GM19324 (cell line): ENCODE measurements at regions not wholly inside any gene's neighbourhood (a gene's known extent, or its start where the extent isn't known, plus 50 kb on each side); places are given as distances from the start of the nearest gene placed in this dataset.

Experiments used
- ATAC-seq: cut with Tn5 transposase; IDR thresholded peaks from one replicate; pipeline ENCODE4 v1.9.1; 2021; ENCODE audit warnings: mild to moderate bottlenecking, moderate library complexity; ENCODE audit not compliant: unreplicated experiment, low FRiP score

- ATAC-seq = no peak
These were observed 208.5 kb upstream of the DAB1 start for GRCh38 chr1:57632401-57632800.

- no peak for ATAC-seq
These were observed 203.8 kb upstream of the DAB1 start for GRCh38 chr1:57627612-57628011.

GRCh38 chr1:57623791-57624538 is 200.1 kb upstream of the DAB1 start:
- no peak for ATAC-seq

GRCh38 chr1:57623039-57623790 is 199.4 kb upstream of the DAB1 start:
- no peak for ATAC-seq

GRCh38 chr1:57621776-57622175 is 197.9 kb upstream of the DAB1 start:
- ATAC-seq = no peak

GRCh38 chr1:57620605-57621004 is 196.7 kb upstream of the DAB1 start:
- no peak for ATAC-seq

- ATAC-seq = no peak
These were observed 193.1 kb upstream of the DAB1 start for GRCh38 chr1:57616921-57617320.

- no peak for ATAC-seq
These were observed 192.1 kb upstream of the DAB1 start for GRCh38 chr1:57615956-57616355.

GRCh38 chr1:57612833-57613232 is 189.0 kb upstream of the DAB1 start:
- ATAC-seq = no peak

- no peak for ATAC-seq
These were observed 182.1 kb upstream of the DAB1 start for GRCh38 chr1:57605933-57606332.

GRCh38 chr1:57603696-57604095 is 179.8 kb upstream of the DAB1 start:
- no peak for ATAC-seq

GRCh38 chr1:57600424-57600823 is 176.6 kb upstream of the DAB1 start:
- no peak for ATAC-seq

- no peak for ATAC-seq
These were observed 175.6 kb upstream of the DAB1 start for GRCh38 chr1:57599236-57599994.

- ATAC-seq = no peak
These were observed 173.2 kb upstream of the DAB1 start for GRCh38 chr1:57597036-57597435.

GRCh38 chr1:57594002-57594401 is 170.1 kb upstream of the DAB1 start:
- no peak for ATAC-seq

- no peak for ATAC-seq
These were observed 168.0 kb upstream of the DAB1 start for GRCh38 chr1:57591842-57592241.

GRCh38 chr1:57590978-57591377 is 167.1 kb upstream of the DAB1 start:
- ATAC-seq = no peak

GRCh38 chr1:57586842-57587241 is 163.0 kb upstream of the DAB1 start:
- ATAC-seq = no peak

- no peak for ATAC-seq
These were observed 154.8 kb upstream of the DAB1 start for GRCh38 chr1:57578680-57579079.

- ATAC-seq = no peak
These were observed 154.2 kb upstream of the DAB1 start for GRCh38 chr1:57578099-57578498.

GRCh38 chr1:57576756-57577155 is 152.9 kb upstream of the DAB1 start:
- no peak for ATAC-seq
